GM12872 (cell line): ENCODE measurements at regions not wholly inside any gene's neighbourhood (a gene's known extent, or its start where the extent isn't known, plus 50 kb on each side); places are given as distances from the start of the nearest gene placed in this dataset.

ENCODE experiments used
- CTCF ChIP-seq: IDR thresholded peaks from 3 replicates; pipeline ENCODE4 v1.5.1; 2011; ENCODE audit warnings: low read depth, mild to moderate bottlenecking, low read length, moderate library complexity; ENCODE audit not compliant: insufficient read depth

DNA sequence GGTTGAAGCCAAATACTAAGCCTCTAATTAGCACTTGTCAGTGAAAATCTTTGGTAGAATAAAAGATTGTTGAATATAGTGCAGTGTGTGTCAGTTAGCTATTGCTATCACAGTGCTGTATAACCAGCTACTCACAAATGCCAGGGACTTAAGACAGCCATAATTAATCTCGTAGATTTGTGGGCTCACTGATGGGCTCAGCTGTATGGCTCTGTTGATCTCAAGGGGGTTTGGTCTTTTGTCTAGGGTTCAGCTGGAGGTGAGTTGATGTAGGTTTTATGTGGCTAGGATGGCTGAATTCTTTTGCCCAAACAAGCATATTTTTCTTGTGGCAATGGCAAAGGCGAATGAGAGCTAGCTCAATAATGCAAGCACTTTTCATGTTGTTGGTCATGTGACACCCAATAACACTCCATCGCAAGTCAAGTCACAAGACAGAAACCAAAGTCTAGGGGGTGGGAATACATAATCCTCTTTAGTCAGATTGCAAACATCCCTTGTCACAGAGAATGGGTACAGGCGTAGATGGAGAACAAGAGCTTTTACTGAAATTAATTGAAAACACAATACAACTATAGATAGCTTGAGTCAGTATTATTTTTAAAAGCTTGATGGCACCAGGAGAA lies 121.7 kb upstream of the EDNRB start:
- no peak for TF ChIP-seq CTCF

GRCh38 chr13:78036841-78037240 lies 118.2 kb upstream of the EDNRB start:
- no peak for TF ChIP-seq CTCF

GRCh38 chr13:78035500-78035899 lies 116.9 kb upstream of the EDNRB start:
- no peak for TF ChIP-seq CTCF

GRCh38 chr13:78033509-78033908 lies 114.9 kb upstream of the EDNRB start:
- TF ChIP-seq CTCF, result no peak

GRCh38 chr13:78032132-78032531 lies 113.5 kb upstream of the EDNRB start:
- no peak for TF ChIP-seq CTCF

- no peak for TF ChIP-seq CTCF
These were observed 111.8 kb upstream of the EDNRB start for GRCh38 chr13:78030341-78030896.

DNA sequence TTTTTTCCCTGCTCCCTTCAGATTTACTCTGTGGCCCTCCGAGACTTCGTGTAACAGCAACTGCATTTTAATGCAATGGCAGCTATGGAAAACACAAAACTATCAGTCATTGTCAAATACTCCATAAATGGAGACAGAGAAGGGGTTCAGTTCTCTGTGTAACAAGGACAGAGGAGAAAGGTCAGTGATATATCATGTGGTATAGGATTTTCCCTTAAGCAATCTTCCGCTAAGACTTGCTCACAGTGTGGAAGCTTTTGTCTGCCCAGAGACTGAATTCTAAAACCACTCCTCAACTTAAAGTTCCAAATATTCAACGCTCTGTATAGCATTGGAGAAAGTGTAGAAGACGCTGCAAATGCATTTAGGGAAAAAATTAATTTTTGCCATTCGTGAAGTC lies 111.3 kb upstream of the EDNRB start:
- TF ChIP-seq CTCF, result no peak

DNA sequence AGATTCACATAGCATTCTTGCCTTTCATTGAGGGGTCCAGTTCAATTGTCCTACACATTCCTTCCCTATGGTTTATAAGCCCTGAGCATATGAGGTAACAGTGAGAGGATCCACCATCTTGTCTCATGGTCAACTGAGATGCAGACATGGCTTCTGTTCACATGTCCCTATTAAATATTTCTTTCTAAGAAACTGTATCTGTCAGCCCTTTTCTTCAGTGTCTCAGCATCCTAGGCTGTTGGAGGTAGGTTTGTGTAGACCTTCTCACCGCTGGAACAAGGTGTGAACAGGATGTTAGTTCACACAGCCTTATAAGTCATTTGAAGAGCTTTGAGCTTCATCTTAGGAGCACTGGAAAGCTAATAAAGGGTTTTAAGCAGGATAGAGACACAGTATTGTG lies 110.3 kb upstream of the EDNRB start:
- no peak for TF ChIP-seq CTCF
